ENCODE measurements at regions not wholly inside any gene's neighbourhood (a gene's known extent, or its start where the extent isn't known, plus 50 kb on each side); places are given as distances from the start of the nearest gene placed in this dataset.
"Not testable (repeated sequence)": the region's sequence is repeated elsewhere in the genome, so short reads cannot be mapped to it uniquely, and the experiment has no call there.

GRCh38 chr3:82741346-82741745, 979.9 kb upstream of the GBE1 start:
- no peak for DNase-seq

GRCh38 chr3:82739390-82739789, 977.9 kb upstream of the GBE1 start:
- DNase-seq: no peak

- DNase-seq: no peak
Measured at GRCh38 chr3:82736696-82737277, 975.3 kb upstream of the GBE1 start.

GRCh38 chr3:82715091-82715856, 953.8 kb upstream of the GBE1 start:
- DNase-seq: no peak

GRCh38 chr3:82707035-82707434, 945.6 kb upstream of the GBE1 start:
- no peak for DNase-seq

- no peak for DNase-seq
Measured at GRCh38 chr3:82685761-82686160, 924.3 kb upstream of the GBE1 start.

- DNase-seq: no peak
Measured at GRCh38 chr3:82676356-82677026, 915.0 kb upstream of the GBE1 start.

GRCh38 chr3:82672966-82673365, 911.5 kb upstream of the GBE1 start:
- no peak for DNase-seq

GRCh38 chr3:82671466-82671865, 910.0 kb upstream of the GBE1 start:
- no peak for DNase-seq

- DNase-seq: no peak
Measured at GRCh38 chr3:82654708-82655107, 893.3 kb upstream of the GBE1 start.

- DNase-seq: no peak
Measured at GRCh38 chr3:82643948-82644347, 882.5 kb upstream of the GBE1 start.

- DNase-seq: no peak
Measured at GRCh38 chr3:82641701-82642100, 880.3 kb upstream of the GBE1 start.

- no peak for DNase-seq
Measured at GRCh38 chr3:82640254-82640653, 878.8 kb upstream of the GBE1 start.

- DNase-seq: no peak
Measured at GRCh38 chr3:82637574-82637973, 876.1 kb upstream of the GBE1 start.

GRCh38 chr3:82636177-82636576, 874.7 kb upstream of the GBE1 start:
- DNase-seq: no peak

GRCh38 chr3:82633319-82633718, 871.9 kb upstream of the GBE1 start:
- no peak for DNase-seq

- DNase-seq: no peak
Measured at GRCh38 chr3:82629937-82630336, 868.5 kb upstream of the GBE1 start.

GRCh38 chr3:82628385-82629014, 867.1 kb upstream of the GBE1 start:
- DNase-seq: no peak

GRCh38 chr3:82627733-82628132, 866.3 kb upstream of the GBE1 start:
- no peak for DNase-seq

GRCh38 chr3:82620744-82621143, 859.3 kb upstream of the GBE1 start:
- not testable (repeated sequence) for DNase-seq

- no peak for DNase-seq
Measured at GRCh38 chr3:82618594-82618993, 857.1 kb upstream of the GBE1 start.

GRCh38 chr3:82610236-82610635, 848.8 kb upstream of the GBE1 start:
- no peak for DNase-seq

GRCh38 chr3:82607391-82607790, 845.9 kb upstream of the GBE1 start:
- no peak for DNase-seq

GRCh38 chr3:82596805-82597204, 835.4 kb upstream of the GBE1 start:
- no peak for DNase-seq
